ENCODE measurements at regions not wholly inside any gene's neighbourhood (a gene's known extent, or its start where the extent isn't known, plus 50 kb on each side); places are given as distances from the start of the nearest gene placed in this dataset.
"Not testable (repeated sequence)": the region's sequence is repeated elsewhere in the genome, so short reads cannot be mapped to it uniquely, and the experiment has no call there.

GRCh38 chr3:107468782-107469181 is 54.0 kb upstream of the BBX start:
- no peak for DNase-seq (ENCODE audit: low read depth in 3 of 3)

GRCh38 chr3:107470496-107470895 is 52.3 kb upstream of the BBX start:
- not testable (repeated sequence) for DNase-seq (ENCODE audit: low read depth in 3 of 3)
